ENCODE measurements at regions not wholly inside any gene's neighbourhood (a gene's known extent, or its start where the extent isn't known, plus 50 kb on each side); places are given as distances from the start of the nearest gene placed in this dataset.

DNA sequence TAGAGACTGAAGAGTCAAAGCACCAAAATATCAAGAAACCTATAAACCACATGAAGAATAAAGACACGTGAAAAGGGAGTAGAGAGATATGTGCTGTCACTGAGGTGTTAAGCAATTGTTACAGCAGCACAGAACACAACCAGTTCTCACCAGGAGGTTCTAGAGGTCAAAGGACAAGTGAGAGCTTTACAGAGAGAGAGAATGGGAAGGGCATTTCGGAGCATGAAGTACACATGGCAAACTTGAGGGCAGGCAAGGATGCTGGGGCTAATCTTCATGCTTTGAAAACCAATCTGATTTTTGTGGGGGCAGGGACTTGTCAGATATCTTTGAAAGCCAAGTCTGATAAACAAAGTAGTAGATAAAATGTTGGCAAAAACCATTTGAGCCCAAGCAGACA, 142.3 kb upstream of the NRSN1 start:
- DNase-seq (ENCODE audit: low spot score) = no peak

DNA sequence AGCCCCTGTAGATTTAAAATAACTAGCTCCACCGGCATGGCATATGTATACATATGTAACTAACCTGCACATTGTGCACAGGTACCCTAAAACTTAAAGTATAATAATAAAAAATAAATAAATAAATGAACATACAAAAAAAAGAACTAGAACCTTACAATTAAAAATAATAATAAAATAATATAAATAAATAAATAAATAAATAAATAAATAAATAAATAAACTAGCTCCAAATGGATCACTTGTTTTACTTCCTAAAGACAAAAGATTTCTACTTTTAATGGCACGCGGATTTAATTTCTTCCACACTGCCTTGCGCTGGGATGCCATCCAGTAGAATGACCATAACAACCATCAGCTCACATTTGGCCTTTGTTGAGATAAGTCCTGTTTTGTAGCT, 141.0 kb upstream of the NRSN1 start:
- DNase-seq (ENCODE audit: low spot score) = no peak

GRCh38 chr6:23989885-23990533, 136.0 kb upstream of the NRSN1 start:
- no peak for DNase-seq (ENCODE audit: low spot score)

- no peak for DNase-seq (ENCODE audit: low spot score)
These were observed 132.0 kb upstream of the NRSN1 start for GRCh38 chr6:23994013-23994412.

GRCh38 chr6:24004062-24004461, 122.0 kb upstream of the NRSN1 start:
- DNase-seq (ENCODE audit: low spot score) = no peak

DNA sequence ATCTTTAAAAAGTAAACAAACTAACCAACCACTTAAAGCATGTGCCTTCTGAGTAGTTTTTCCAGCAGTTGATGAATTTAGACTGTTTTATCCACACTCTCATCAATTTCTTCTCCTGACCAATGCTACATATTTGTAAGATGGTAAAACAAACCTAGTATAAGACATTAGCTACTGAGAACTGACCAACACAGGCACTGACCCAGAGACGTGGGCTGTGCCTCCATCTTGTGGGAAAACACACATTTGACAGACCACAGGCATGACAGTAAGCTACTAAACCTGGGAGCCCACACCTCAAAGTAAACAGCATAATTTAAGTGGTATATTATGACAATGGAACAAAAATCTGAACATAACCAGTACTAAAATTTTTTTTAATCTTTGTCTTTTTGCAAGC, 121.4 kb upstream of the NRSN1 start:
- no peak for DNase-seq (ENCODE audit: low spot score)

- no peak for DNase-seq (ENCODE audit: low spot score)
These were observed 119.8 kb upstream of the NRSN1 start for GRCh38 chr6:24006254-24006653.

GRCh38 chr6:24009319-24009718, 116.7 kb upstream of the NRSN1 start:
- DNase-seq (ENCODE audit: low spot score) = peak; percentile 79

DNA sequence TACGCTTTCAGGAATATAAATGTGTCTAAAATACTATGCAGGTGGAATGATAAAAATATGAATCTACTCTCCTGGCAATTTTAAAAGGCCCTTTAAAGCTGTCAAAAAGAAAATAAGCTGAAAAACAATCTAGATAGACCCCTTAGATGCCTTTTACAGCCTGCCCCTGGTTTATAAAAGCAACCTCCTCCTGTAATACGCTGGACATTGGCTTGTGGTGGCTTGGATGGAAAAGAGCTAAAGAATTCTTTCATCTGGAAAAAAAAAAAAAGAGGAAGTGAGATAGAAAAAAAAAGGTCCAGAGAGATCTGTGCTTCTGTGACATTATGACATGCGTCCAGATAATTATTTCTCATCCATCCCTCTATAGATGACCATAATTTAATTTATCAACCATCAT, 115.9 kb upstream of the NRSN1 start:
- DNase-seq (ENCODE audit: low spot score) = peak; percentile 46

DNA sequence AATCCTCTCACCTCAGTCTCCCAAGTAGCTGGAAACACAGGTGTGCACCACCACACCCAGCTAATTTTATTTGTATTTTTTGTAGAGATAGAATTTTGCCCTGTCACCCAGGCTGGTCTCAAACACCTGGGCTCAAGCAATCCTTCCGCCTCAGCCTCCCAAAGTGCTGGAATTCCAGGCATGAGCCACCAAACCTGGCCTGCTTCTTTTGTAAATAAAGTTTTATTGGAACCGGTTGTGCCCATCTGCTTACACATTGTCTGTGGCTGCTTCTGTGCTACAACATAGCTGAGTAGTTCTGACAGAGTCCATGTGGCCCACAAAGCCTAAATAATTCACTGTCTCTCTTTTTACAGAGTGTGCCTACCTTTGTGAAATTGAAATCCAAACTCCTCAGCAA, 109.7 kb upstream of the NRSN1 start:
- DNase-seq (ENCODE audit: low spot score) = no peak

DNA sequence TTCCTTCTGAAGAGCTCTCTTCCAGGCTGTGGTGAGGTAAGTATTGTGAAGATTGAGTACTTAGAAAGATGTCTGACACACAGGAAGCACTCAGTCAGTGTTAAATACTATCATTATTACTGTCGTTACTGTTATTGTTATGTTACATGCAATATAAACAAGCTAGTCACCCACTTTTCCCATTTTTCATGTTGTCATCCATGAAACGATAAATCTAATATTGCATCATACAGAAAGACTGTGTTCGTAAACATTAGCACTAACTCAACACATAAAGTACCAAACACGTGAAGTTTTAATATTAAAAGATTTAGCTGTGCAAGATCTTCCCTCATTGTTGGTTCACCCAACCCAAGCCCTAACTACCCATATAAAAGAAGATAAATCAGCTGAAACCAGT, 109.2 kb upstream of the NRSN1 start:
- no peak for DNase-seq (ENCODE audit: low spot score)

DNA sequence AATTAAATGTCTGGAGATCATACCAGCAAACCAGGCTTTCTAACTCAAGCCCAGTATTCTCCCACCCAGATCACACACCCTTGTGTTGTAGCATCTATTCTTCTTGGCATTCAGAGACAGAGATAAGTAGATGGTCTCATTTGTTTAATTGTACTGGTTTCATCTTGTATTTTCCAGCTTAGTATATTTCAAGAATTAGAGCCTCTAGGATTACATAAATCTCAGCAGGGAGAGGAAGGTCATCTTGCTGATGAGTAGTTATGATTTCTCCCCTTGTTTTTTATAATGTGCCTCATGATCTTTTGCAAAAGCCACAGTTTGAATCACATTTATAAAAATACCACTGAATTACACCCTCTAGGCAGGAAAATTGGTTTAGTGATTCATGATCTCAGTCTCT, 106.6 kb upstream of the NRSN1 start:
- DNase-seq (ENCODE audit: low spot score) = no peak

DNA sequence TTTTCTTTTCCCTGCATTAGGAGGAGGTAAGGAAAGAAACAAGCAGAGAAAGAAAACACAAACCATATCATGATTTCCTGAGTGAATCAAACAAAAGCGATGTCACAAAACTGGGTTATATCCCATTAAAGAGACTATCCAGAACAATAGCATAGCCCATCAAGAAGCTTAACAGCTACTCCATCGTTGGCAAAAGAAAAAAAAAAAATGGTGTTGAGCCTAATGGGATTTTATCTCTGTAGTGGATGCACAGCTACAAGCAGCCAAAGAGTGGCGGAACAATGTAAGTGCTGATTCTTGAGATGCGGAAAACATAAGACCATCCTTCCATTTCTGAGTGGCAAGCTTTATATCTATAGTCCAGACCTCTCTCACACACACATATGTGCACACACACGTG, 106.2 kb upstream of the NRSN1 start:
- no peak for DNase-seq (ENCODE audit: low spot score)

DNA sequence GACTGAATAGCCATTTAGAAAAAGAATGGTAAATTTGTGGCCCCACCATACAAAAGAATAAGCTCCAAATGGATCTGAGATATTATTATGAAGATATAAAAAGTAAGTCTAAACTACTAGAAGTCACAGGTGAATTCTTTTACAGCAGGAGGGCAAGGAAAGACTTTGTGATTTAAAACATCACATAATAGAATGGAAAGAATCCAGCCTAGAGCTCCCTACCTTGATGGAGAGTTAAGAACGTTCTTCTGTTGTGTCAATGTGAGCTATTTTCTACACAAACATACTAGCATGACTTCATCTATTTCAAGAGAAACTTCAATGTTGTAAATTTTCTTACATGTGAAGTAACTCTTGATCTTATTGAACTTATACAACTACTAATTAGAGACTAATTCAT, 100.0 kb upstream of the NRSN1 start:
- no peak for DNase-seq (ENCODE audit: low spot score)

GRCh38 chr6:24031496-24031895, 94.5 kb upstream of the NRSN1 start:
- no peak for DNase-seq (ENCODE audit: low spot score)

- peak; percentile 50 for DNase-seq (ENCODE audit: low spot score)
These were observed 92.9 kb upstream of the NRSN1 start for GRCh38 chr6:24032896-24033688.

GRCh38 chr6:24043848-24044247, 82.2 kb upstream of the NRSN1 start:
- no peak for DNase-seq (ENCODE audit: low spot score)

- DNase-seq (ENCODE audit: low spot score) = no peak
These were observed 73.9 kb upstream of the NRSN1 start for GRCh38 chr6:24051942-24052589.

DNA sequence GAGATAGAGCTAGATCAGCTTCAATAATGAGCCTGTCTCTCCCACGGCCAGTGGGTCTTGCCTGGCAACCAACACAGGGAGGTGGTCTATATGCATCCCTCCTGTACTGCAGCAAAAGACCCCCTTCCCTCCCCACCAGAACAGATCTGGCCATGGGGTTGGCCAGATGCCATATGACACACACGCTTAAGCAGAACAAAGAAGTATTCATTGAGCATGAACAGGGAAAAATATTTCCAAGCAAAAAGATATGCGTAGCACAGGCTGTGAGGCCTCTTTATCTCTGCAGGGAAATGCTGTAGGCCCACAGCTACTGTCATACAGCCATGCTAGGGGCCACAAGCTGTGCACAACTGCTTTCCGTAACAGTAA, 73.4 kb upstream of the NRSN1 start:
- DNase-seq (ENCODE audit: low spot score) = no peak

- DNase-seq (ENCODE audit: low spot score) = no peak
These were observed 73.0 kb upstream of the NRSN1 start for GRCh38 chr6:24053057-24053456.

- DNase-seq (ENCODE audit: low spot score) = no peak
These were observed 71.6 kb upstream of the NRSN1 start for GRCh38 chr6:24054388-24054787.

DNA sequence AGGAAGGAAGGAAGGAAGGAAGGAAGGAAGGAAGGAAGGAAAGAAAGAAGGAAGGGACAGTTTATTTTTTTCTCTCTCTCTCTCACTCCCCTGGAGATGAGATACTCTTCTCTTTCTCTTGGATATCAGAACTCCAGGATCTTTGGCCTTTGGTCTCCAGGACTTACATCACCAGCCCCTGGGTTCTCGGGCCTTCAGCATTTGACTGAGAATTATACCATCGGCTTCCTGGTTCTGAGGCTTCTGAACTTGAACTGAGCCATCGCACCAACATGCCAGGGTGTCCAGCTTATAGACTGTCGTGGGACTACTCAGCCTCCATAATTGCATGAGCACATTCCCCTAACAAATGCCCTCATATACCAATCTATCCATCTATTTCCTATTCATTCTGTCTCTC, 69.4 kb upstream of the NRSN1 start:
- DNase-seq (ENCODE audit: low spot score) = no peak

- DNase-seq (ENCODE audit: low spot score) = no peak
These were observed 69.0 kb upstream of the NRSN1 start for GRCh38 chr6:24057030-24057429.
